ENCODE measurements at regions not wholly inside any gene's neighbourhood (a gene's known extent, or its start where the extent isn't known, plus 50 kb on each side); places are given as distances from the start of the nearest gene placed in this dataset.

- TF ChIP-seq ZNF275 (CRISPR knock-in tag; IDR thresholded peaks at IDR 0.05; ENCODE audit: borderline replicate concordance) (no peak), SPEN (CRISPR knock-in tag; IDR thresholded peaks at IDR 0.05; ENCODE audit: low read depth) (0 out of 2 replicates have a peak, but pooled peaks have one; percentile 12), NPAS2 (CRISPR knock-in tag; IDR thresholded peaks at IDR 0.05; ENCODE audit: borderline replicate concordance) (no peak), ZNF747 (CRISPR knock-in tag; IDR thresholded peaks at IDR 0.05; ENCODE audit: borderline replicate concordance) (peak; percentile 13; the same call in 1 of the 2 replicates), ZNF749 (CRISPR knock-in tag; IDR thresholded peaks at IDR 0.05; ENCODE audit: borderline replicate concordance) (no peak), NFKBIZ (CRISPR knock-in tag; IDR thresholded peaks at IDR 0.05) (no peak), MYPOP (CRISPR knock-in tag; IDR thresholded peaks at IDR 0.05) (0 out of 2 replicates have a peak, but pooled peaks have one; percentile 28), ZNF713 (CRISPR knock-in tag; IDR thresholded peaks at IDR 0.05) (no peak), MAFF (IDR thresholded peaks at IDR 0.05; ENCODE audit: low read depth, low read length) (no peak), MXD3 (CRISPR knock-in tag; IDR thresholded peaks at IDR 0.05) (no peak), NFKB2 (CRISPR knock-in tag; IDR thresholded peaks at IDR 0.05; ENCODE audit: borderline replicate concordance) (no peak), HNF4G (IDR thresholded peaks at IDR 0.05; ENCODE audit: borderline replicate concordance, low read depth, low read length) (no peak), HNF4G (CRISPR knock-in tag; IDR thresholded peaks at IDR 0.05; ENCODE audit: borderline replicate concordance, low read depth) (no peak), ZNF256 (CRISPR knock-in tag; conservative IDR thresholded peaks at IDR 0.05) (no peak), SNAI1 (CRISPR knock-in tag; IDR thresholded peaks at IDR 0.05; ENCODE audit: borderline replicate concordance) (no peak)
- TF ChIP-seq, protein P1, sequence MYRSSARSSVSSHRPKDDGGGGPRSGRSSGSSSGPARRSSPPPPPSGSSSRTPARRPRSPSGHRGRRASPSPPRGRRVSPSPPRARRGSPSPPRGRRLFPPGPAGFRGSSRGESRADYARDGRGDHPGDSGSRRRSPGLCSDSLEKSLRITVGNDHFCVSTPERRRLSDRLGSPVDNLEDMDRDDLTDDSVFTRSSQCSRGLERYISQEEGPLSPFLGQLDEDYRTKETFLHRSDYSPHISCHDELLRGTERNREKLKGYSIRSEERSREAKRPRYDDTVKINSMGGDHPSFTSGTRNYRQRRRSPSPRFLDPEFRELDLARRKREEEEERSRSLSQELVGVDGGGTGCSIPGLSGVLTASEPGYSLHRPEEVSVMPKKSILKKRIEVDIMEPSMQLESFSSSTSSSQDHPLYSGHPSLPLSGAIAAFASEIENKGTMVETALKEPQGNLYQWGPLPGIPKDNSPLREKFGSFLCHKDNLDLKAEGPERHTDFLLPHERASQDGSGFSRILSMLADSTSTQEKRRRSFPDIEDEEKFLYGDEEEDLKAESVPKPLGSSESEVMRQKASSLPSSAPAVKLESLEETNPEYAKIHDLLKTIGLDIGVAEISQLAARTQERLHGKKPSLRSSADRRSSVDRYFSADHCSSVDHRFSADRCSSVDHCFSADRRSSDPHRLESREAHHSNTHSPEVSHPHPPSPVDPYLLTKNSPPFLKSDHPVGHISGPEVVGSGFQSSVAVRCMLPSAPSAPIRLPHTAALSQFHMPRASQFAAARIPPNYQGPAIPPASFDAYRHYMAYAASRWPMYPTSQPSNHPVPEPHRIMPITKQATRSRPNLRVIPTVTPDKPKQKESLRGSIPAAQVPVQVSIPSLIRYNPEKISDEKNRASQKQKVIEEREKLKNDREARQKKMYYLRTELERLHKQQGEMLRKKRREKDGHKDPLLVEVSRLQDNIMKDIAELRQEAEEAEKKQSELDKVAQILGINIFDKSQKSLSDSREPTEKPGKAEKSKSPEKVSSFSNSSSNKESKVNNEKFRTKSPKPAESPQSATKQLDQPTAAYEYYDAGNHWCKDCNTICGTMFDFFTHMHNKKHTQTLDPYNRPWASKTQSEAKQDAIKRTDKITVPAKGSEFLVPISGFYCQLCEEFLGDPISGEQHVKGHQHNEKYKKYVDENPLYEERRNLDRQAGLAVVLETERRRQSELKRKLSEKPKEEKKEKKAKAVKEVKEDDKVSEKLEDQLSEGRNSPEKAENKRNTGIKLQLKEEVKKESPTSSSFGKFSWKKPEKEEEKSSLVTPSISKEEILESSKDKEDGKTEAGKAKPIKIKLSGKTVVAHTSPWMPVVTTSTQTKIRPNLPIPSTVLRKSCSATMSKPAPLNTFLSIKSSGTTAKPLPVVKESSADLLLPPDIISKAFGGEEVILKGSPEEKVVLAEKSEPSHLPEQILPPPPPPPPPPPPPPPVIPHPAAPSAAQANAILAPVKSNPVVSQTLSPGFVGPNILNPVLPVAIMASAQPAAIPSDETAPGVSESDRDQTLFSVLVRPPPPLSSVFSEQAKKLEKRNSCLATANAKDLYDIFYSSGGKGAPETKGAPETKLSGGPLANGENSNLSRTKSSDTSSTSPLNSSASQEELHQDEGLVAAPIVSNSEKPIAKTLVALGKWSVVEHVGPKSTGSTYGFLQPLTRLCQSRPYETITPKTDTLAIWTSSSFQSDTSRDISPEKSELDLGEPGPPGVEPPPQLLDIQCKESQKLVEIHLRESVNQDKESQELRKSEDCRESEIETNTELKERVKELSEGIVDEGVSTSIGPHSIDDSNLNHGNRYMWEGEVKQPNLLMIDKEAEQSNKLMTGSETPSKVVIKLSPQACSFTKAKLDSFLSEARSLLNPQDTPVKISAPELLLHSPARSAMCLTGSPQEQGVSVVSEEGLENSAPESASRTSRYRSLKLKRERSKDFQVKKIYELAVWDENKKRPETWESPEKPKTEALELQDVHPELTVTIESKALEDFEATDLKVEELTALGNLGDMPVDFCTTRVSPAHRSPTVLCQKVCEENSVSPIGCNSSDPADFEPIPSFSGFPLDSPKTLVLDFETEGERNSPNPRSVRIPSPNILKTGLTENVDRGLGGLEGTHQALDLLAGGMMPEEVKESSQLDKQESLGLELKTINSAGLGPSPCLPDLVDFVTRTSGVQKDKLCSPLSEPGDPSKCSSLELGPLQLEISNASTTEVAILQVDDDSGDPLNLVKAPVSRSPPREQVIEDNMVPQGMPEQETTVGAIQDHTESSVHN (CRISPR knock-in tag; IDR thresholded peaks at IDR 0.05): no peak
- TF ChIP-seq, protein P2, sequence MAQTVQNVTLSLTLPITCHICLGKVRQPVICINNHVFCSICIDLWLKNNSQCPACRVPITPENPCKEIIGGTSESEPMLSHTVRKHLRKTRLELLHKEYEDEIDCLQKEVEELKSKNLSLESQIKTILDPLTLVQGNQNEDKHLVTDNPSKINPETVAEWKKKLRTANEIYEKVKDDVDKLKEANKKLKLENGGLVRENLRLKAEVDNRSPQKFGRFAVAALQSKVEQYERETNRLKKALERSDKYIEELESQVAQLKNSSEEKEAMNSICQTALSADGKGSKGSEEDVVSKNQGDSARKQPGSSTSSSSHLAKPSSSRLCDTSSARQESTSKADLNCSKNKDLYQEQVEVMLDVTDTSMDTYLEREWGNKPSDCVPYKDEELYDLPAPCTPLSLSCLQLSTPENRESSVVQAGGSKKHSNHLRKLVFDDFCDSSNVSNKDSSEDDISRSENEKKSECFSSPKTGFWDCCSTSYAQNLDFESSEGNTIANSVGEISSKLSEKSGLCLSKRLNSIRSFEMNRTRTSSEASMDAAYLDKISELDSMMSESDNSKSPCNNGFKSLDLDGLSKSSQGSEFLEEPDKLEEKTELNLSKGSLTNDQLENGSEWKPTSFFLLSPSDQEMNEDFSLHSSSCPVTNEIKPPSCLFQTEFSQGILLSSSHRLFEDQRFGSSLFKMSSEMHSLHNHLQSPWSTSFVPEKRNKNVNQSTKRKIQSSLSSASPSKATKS (CRISPR knock-in tag; IDR thresholded peaks at IDR 0.05): peak; percentile 71; the same call in 1 of the 2 replicates
These were observed 116.0 kb downstream of the TTC6 start (continued) for GRCh38 chr14:37711356-37711830.
